IMR-90 (cell line): ENCODE measurements at regions not wholly inside any gene's neighbourhood (a gene's known extent, or its start where the extent isn't known, plus 50 kb on each side); places are given as distances from the start of the nearest gene placed in this dataset.
"Not testable (repeated sequence)": the region's sequence is repeated elsewhere in the genome, so short reads cannot be mapped to it uniquely, and the experiment has no call there.

Experiments
- ATAC-seq: fragments of 200-7000 bp; cut with Tn5 transposase; 2 replicates; pipeline ENCODE4 v1.9.1; 2020; ENCODE audit warnings: low read depth, mild to moderate bottlenecking, moderate library complexity
- BruUV-seq: library from RNA; stranded (reverse); fragments of 400-500 nt; replicated peaks from 2 replicates; lab custom pipeline; 2021; lab: Mats Ljungman, UMichigan
- CTCF ChIA-PET: fragments of 300-600 bp; formaldehyde crosslinking; extraction: SDS; loops from one replicate; lab custom pipeline; 2021; ENCODE audit warnings: antibody characterized with exemption; lab: Yijun Ruan, JAX
- POLR2A ChIA-PET: fragments of 300-600 bp; sonication (Branson Sonifier 250); formaldehyde crosslinking; loops from one replicate; lab custom pipeline; 2022; ENCODE audit warnings: antibody characterized with exemption; ENCODE audit not compliant: unreplicated experiment; lab: Charles Lee
- DNase-seq: peaks from one replicate; pipeline ENCODE4 v3.0.0; 2013
- H2AFZ ChIP-seq: replicated peaks from 2 replicates; pipeline ENCODE3; 2013; ENCODE audit warnings: low read length, mild to moderate bottlenecking; ENCODE audit not compliant: poor library complexity
- H2AK5ac ChIP-seq: 2 replicates; pipeline ENCODE4 v1.6.1; 2013; ENCODE audit warnings: low read depth, low read length, inconsistent platforms
- H2AK9ac ChIP-seq: replicated peaks from 2 replicates; pipeline ENCODE3; 2013; ENCODE audit warnings: mild to moderate bottlenecking, low read depth, low read length, moderate library complexity; ENCODE audit not compliant: poor library complexity
- H2BK120ac ChIP-seq: 2 replicates; pipeline ENCODE4 v1.6.1; 2013; ENCODE audit warnings: low read depth, low read length, inconsistent platforms
- H2BK15ac ChIP-seq: 3 replicates; pipeline ENCODE4 v1.6.1; 2013; ENCODE audit warnings: low read depth, low read length, inconsistent platforms
- H2BK20ac ChIP-seq: 2 replicates; pipeline ENCODE4 v1.6.1; 2013; ENCODE audit warnings: low read depth, mild to moderate bottlenecking, inconsistent platforms, low read length, moderate library complexity
- H2BK5ac ChIP-seq: 2 replicates; pipeline ENCODE4 v1.6.1; 2013; ENCODE audit warnings: mild to moderate bottlenecking, low read depth, low read length, inconsistent platforms; ENCODE audit not compliant: poor library complexity, severe bottlenecking
- H3K14ac ChIP-seq: replicated peaks from 2 replicates; pipeline ENCODE4 v1.6.1; 2013; ENCODE audit warnings: low read depth, low read length, inconsistent platforms
- H3K18ac ChIP-seq: 2 replicates; pipeline ENCODE4 v1.6.1; 2013; ENCODE audit warnings: low read depth, low read length, control low read depth
- H3K23ac ChIP-seq: 2 replicates; pipeline ENCODE4 v1.6.1; 2013; ENCODE audit warnings: low read depth, low read length, inconsistent platforms
- H3K27ac ChIP-seq: 2 replicates; pipeline ENCODE4 v1.5.1; 2013; ENCODE audit warnings: mild to moderate bottlenecking, control low read depth, low read length; ENCODE audit not compliant: insufficient read depth
- H3K27me3 ChIP-seq: 2 replicates; pipeline ENCODE4 v1.6.1; 2013; ENCODE audit warnings: low read length; ENCODE audit not compliant: control insufficient read depth, insufficient read depth
- H3K36me3 ChIP-seq: 2 replicates; pipeline ENCODE4 v1.6.1; 2013; ENCODE audit warnings: low read length, mixed read lengths; ENCODE audit not compliant: control insufficient read depth, insufficient read depth
- H3K4ac ChIP-seq: 2 replicates; pipeline ENCODE4 v1.6.1; 2013; ENCODE audit warnings: low read depth, low read length, inconsistent platforms
- H3K4me1 ChIP-seq: 2 replicates; pipeline ENCODE4 v1.6.1; 2013; ENCODE audit warnings: low read length, mixed read lengths; ENCODE audit not compliant: control insufficient read depth, insufficient read depth
- H3K4me2 ChIP-seq: 2 replicates; pipeline ENCODE4 v1.6.1; 2013; ENCODE audit warnings: low read depth, mild to moderate bottlenecking, control low read depth, low read length, moderate library complexity
- H3K4me3 ChIP-seq: 2 replicates; pipeline ENCODE4 v1.5.1; 2013; ENCODE audit warnings: low read depth, mild to moderate bottlenecking, control low read depth, low read length, moderate library complexity; ENCODE audit not compliant: insufficient read depth
- H3K56ac ChIP-seq: 2 replicates; pipeline ENCODE4 v1.6.1; 2013; ENCODE audit warnings: low read length, inconsistent platforms; ENCODE audit not compliant: insufficient read depth; ENCODE audit errors: extremely low read depth
- H3K79me1 ChIP-seq, 2 experiments: 2 replicates each; pipeline ENCODE4 v1.6.1; 2013; ENCODE audit warnings: low read length in 2 of 2, inconsistent platforms in 1 of 2, low read depth in 1 of 2
- H3K9ac ChIP-seq: 2 replicates; pipeline ENCODE4 v1.6.1; 2013; ENCODE audit warnings: low read depth, low read length, control low read depth
- H3K9me1 ChIP-seq: 2 replicates; pipeline ENCODE4 v1.6.1; 2013; ENCODE audit warnings: low read length, inconsistent platforms; ENCODE audit not compliant: insufficient read depth
- H3K9me3 ChIP-seq: 2 replicates; pipeline ENCODE4 v1.6.1; 2013; ENCODE audit warnings: low read length; ENCODE audit not compliant: control insufficient read depth, insufficient read depth
- H4K20me1 ChIP-seq: 2 replicates; pipeline ENCODE4 v1.6.1; 2013; ENCODE audit warnings: low read length, inconsistent platforms; ENCODE audit not compliant: insufficient read depth
- H4K5ac ChIP-seq: 2 replicates; pipeline ENCODE4 v1.6.1; 2013; ENCODE audit warnings: mild to moderate bottlenecking, low read depth, low read length, control low read depth
- H4K8ac ChIP-seq, 2 experiments: 2 replicates each; pipeline ENCODE4 v1.6.1; 2013; ENCODE audit warnings: low read depth in 2 of 2, low read length in 2 of 2, control low read depth in 1 of 2, inconsistent platforms in 1 of 2
- H4K91ac ChIP-seq: 2 replicates; pipeline ENCODE4 v1.6.1; 2013; ENCODE audit warnings: low read depth, low read length, inconsistent platforms; ENCODE audit not compliant: insufficient read depth
- WGBS, 2 experiments: methylation state at CpG; one replicate each; pipeline versions ENCODE4 v1.1.5 to v1.1.7; 2013; ENCODE audit warnings: missing lambda C conversion rate in 2 of 2; ENCODE audit not compliant: insufficient read length in 1 of 2; ENCODE audit errors: extremely low coverage in 2 of 2; 5-methylcytosine and 5-hydroxymethylcytosine counted together
- dilution Hi-C: fragments of 300-500 bp; cut with HindIII; formaldehyde crosslinking; loops from one replicate; pipeline ENCODE4 v1.14.3; 2018; ENCODE audit warnings: low sequenced_read_pairs; ENCODE audit not compliant: unreplicated experiment
- in situ Hi-C: fragments of 300-500 bp; cut with MboI; formaldehyde crosslinking; loops from 3 replicates; pipeline ENCODE4 v1.14.3; 2019; ENCODE audit warnings: low sequenced_read_pairs, inconsistent platforms, mixed read lengths
- intact Hi-C: fragments of 100-400 bp; cut with micrococcal nuclease; formaldehyde crosslinking; loops from 2 replicates; pipeline ENCODE4 v1.10.0; 2022

DNA sequence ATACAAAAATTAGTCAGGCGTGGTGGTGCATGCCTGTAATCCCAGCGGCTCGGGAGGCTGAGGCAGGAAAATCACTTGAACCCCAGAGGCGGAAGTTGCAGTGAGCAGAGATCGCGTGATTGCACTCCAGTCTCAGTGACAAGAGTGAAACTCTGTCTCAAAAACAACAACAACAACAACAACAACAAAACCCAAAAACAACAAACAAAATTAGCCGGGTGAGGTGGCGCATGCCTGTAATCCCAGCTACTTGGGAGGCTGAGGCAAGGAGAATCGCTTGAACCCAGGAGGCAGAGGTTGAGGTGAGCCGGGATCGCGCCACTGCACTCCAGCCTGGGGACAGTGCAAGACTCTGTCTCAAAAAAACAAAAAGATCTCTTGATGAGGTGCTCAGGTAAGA lies 120.5 kb upstream of the SALL4 start:
- H3K14ac ChIP-seq, H3K36me3 ChIP-seq, H4K91ac ChIP-seq, H2AK5ac ChIP-seq, H4K5ac ChIP-seq, H3K79me1 ChIP-seq, H3K4me3 ChIP-seq, H3K27me3 ChIP-seq, H2AK9ac ChIP-seq, H4K8ac ChIP-seq, H3K4me1 ChIP-seq, intact Hi-C loops, H3K9me1 ChIP-seq, H3K18ac ChIP-seq, H3K4me2 ChIP-seq, H2BK120ac ChIP-seq, POLR2A ChIA-PET, H2BK20ac ChIP-seq, H2BK5ac ChIP-seq, H2BK15ac ChIP-seq, H3K9ac ChIP-seq, H3K56ac ChIP-seq, H3K27ac ChIP-seq, BruUV-seq, H4K20me1 ChIP-seq, H3K4ac ChIP-seq, in situ Hi-C loops, H2AFZ ChIP-seq, DNase-seq, dilution Hi-C loops, H3K9me3 ChIP-seq, ATAC-seq, H3K23ac ChIP-seq: not testable (repeated sequence)
- CTCF ChIA-PET: interaction anchor here (0.6 kb wide), 1 partner anchor 1493 kb away, joined by 4 read pairs; no protein-coding TSS in a partner anchor
- no CpG with 5 or more reads among the region's 12 CpGs for WGBS, 2 experiments
